Kidney epithelial cell (primary cell): ENCODE measurements at regions not wholly inside any gene's neighbourhood (a gene's known extent, or its start where the extent isn't known, plus 50 kb on each side); places are given as distances from the start of the nearest gene placed in this dataset.

Source experiments
- DNase-seq: peaks from one replicate; pipeline ENCODE4 v3.0.0-alpha.2; 2010; ENCODE audit warnings: low read depth
- H3K27me3 ChIP-seq: 2 replicates; pipeline ENCODE4 v1.6.0; 2011; ENCODE audit warnings: low read length; ENCODE audit not compliant: control insufficient read depth, insufficient read depth
- H3K36me3 ChIP-seq: 2 replicates; pipeline ENCODE4 v1.5.1; 2011; ENCODE audit warnings: low read length; ENCODE audit not compliant: control insufficient read depth, insufficient read depth
- H3K4me3 ChIP-seq: 2 replicates; pipeline ENCODE4 v1.5.1; 2011; ENCODE audit warnings: low read depth, mild to moderate bottlenecking, control low read depth, low read length
- TF ChIP-seq, protein P1 (sequence below): IDR thresholded peaks from 2 replicates; pipeline ENCODE4 v1.5.1; 2011; ENCODE audit warnings: mild to moderate bottlenecking, moderate library complexity, low read length, control low read depth, inconsistent platforms; ENCODE audit not compliant: insufficient read depth, poor library complexity, severe bottlenecking

DNA sequence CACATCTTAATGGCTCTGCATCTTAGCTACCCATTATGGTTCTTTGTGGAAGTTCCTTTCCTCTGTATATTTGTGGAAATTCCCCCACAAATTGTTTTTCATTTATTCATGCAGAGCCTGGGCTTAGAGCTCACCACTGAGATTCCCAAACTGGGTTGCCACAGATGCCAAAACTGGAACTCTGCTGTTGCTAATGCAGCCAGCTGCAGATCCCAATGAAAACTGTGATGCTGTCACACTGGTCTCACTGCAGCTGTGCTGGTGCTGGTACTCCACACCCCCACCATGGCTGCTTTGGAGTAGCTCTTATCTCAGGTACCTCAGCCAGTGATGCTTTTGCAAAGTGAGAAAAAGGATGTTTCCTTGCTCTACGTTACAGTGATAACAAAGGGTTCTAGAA, 87.7 kb downstream of the DCK start:
- Histone ChIP-seq H3K27me3 (peaks cover 3% of the 10 kb centered on the region), H3K4me3 (no peak overlapping the region), H3K36me3 (no peaks in the 10 kb centered on the region)
- DNase-seq: no peak
- TF ChIP-seq, protein P1, sequence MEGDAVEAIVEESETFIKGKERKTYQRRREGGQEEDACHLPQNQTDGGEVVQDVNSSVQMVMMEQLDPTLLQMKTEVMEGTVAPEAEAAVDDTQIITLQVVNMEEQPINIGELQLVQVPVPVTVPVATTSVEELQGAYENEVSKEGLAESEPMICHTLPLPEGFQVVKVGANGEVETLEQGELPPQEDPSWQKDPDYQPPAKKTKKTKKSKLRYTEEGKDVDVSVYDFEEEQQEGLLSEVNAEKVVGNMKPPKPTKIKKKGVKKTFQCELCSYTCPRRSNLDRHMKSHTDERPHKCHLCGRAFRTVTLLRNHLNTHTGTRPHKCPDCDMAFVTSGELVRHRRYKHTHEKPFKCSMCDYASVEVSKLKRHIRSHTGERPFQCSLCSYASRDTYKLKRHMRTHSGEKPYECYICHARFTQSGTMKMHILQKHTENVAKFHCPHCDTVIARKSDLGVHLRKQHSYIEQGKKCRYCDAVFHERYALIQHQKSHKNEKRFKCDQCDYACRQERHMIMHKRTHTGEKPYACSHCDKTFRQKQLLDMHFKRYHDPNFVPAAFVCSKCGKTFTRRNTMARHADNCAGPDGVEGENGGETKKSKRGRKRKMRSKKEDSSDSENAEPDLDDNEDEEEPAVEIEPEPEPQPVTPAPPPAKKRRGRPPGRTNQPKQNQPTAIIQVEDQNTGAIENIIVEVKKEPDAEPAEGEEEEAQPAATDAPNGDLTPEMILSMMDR: no peak

DNA sequence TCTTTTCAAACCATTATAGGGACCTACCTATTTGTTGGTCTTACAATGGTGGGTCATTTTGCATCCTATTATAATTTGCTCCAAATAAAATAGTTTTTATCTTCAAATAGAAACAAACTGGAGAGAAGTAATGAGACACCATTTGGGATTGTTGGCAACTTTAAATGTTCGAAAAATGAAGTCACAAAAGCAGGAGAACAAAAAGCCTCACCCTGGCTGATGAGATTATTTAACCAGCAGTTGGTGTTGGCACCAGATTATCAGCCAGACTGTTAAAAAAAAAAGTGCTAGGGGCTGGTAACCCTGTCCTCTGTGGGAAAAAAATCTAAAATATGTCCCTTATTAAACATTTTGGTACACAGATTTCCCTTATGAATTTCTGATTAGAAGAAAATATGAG, 100.3 kb downstream of the DCK start:
- DNase-seq: no peak
- Histone ChIP-seq H3K4me3 (no peak overlapping the region), H3K36me3 (no peaks in the 10 kb centered on the region), H3K27me3 (no peaks in the 10 kb centered on the region)
- TF ChIP-seq, protein P1: no peak

DNA sequence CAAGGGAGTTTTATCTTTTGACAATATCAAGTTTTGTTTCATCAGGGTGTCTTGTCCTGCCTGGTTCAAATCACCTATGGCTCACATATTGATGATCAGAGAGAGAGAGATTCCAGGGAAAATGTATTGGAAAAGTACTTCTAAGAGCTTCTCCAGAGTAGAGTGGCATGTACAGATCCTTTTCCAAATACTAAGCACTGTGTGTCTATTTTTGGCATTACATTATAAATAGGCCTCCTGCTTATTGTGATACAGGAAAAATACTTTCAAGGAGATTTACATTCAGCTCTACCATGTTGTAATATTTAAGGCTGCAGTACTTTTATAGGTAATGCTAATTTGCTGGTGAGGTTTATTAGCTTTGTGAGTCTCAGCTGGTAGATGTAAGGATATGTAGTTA, 100.8 kb downstream of the DCK start:
- no peaks in the 10 kb centered on the region for H3K27me3 ChIP-seq
- no peak overlapping the region for H3K4me3 ChIP-seq
- no peaks in the 10 kb centered on the region for H3K36me3 ChIP-seq
- TF ChIP-seq, protein P1: no peak
- DNase-seq: no peak

DNA sequence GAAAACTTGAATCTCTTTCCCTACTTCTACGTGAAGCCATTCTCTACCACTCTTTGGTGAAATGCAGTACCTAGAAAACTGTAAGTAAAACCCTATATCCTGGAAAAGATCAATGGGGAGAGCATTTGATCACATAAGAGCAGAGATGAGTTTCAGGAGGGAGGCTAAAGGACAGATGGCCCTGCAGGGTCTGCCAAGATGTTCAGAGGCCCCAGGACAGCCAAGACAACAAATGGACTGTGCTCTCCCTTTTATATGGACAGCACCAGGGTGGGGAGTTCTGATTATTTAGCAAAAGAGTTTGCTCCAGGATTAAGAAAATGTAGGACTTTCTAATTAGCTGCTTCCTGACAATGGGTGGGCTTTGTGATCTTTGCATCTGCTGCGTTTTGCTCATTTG, 101.7 kb downstream of the DCK start:
- H3K36me3 ChIP-seq: no peaks in the 10 kb centered on the region
- TF ChIP-seq, protein P1: no peak
- no peak for DNase-seq
- no peaks in the 10 kb centered on the region for H3K27me3 ChIP-seq
- H3K4me3 ChIP-seq: no peak overlapping the region

DNA sequence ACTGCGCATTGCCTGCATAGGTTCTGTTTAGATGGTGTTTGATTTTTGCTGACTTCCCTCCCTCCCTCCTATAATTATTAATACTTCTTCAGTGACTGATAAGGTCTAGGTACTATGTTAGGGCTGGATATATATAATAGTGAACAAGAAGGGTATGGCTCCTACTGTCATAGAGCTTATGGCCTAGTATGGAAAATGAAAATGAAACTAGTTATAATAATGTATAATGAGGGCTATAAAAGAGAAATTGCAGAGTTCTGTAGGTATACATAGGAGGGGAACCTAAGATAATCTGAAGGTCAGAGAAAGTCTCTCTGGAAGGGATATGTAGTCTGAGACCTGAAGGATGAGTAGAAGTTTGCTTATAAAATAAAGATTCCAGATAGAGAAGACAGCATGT, 102.1 kb downstream of the DCK start:
- H3K36me3 ChIP-seq: no peaks in the 10 kb centered on the region
- H3K4me3 ChIP-seq: no peak overlapping the region
- no peak for DNase-seq
- H3K27me3 ChIP-seq: no peaks in the 10 kb centered on the region
- TF ChIP-seq, protein P1: no peak

DNA sequence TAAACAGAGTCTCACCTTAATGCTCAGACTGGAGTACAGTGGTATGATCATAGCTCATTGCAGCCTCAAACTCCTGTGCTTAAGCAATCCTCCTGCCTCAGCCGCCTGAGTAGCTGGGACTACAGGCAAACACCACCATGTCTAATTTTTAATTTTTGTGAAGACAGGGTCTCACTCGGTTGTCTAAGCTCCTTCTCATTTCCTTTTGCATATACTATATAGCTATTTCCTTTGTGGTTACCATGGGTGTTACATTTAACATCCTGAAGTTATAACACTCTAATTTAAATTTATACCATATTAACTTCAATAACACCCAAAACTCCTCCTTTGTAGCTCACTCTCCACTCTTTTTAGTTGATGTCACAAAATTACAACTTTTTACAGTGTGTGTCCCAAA, 114.3 kb downstream of the DCK start:
- TF ChIP-seq, protein P1: no peak
- Histone ChIP-seq H3K36me3 (no peaks in the 10 kb centered on the region), H3K4me3 (no peak overlapping the region), H3K27me3 (no peaks in the 10 kb centered on the region)
- no peak for DNase-seq
